Activated CD4-positive, alpha-beta T cell treated with anti-CD3 and anti-CD28 coated beads, Interleukin-2, amount 50 U/mL, for 48 hours (primary cell): ENCODE measurements at regions not wholly inside any gene's neighbourhood (a gene's known extent, or its start where the extent isn't known, plus 50 kb on each side); places are given as distances from the start of the nearest gene placed in this dataset.

ENCODE experiments used
- DNase-seq, 2 experiments: peaks; one replicate each; pipeline ENCODE4 v3.0.0-alpha.2; 2020

DNA sequence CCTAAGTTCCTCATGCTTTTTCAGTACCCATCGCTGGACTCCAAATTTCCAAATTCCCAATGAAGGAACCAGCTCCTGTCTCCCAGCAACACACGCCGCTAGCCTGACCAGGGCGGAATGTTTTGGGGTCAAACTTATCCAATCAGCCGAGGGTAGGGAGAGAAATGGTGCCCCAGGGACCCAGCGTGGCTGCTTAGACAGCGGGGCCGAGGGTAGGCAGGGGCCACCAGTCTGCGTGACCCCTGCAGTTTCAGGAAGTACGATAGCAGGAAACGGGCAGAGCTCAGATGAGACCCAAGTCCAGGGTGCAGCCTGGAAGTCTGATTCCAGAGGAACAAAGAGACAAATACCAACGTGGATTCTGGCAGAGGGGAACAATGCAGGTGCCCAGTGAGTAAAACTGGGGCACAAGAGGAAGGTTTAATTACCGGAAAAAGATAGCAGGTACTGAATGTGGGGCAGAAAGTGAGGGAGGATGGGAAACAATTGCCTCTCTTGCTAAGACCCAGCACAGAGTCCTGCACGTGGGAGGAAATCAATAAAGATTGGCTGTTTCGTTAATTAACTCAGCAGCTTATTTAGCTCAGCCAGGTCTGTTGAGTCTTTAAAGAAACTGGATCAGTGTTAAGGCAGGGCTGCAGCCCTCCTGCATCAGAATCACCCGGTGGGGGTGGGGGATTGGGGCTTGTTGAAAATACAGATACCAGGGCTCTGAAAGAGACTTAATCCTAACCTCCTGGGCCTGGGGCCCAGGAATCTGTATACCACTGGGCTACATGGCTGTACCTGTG, 50.4 kb upstream of the NFE2L3 start:
- DNase-seq: no peak

DNA sequence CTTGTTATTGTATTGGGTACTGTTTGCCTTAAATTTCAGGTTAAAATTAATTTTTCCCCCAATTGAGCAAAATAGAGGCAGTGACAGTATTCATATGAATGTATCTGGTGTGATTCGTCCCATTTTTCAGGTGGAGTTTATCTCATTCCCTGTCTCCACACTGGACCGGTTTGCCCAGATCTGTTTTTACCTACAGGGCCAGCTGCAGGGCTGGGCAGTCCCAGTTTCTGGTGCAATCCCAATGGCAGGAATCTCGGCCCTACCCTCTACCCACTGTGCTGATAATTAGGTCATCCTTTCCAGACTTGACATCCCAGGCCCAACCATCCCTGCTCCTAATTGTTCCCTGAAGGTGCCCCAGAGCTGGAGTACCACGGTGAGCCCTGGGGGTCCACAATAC, 49.8 kb upstream of the NFE2L3 start:
- DNase-seq: no peak
